ENCODE measurements at regions not wholly inside any gene's neighbourhood (a gene's known extent, or its start where the extent isn't known, plus 50 kb on each side); places are given as distances from the start of the nearest gene placed in this dataset.

- DNase-seq (ENCODE audit: low spot score, unreplicated experiment), result no peak
- no peaks in the 10 kb centered on the region for H3K27me3 Mint-ChIP-seq
- no peaks in the 10 kb centered on the region for H3K36me3 Mint-ChIP-seq (ENCODE audit: insufficient read depth)
- H3K9me3 Mint-ChIP-seq (ENCODE audit: low read depth), result peaks cover 39% of the 10 kb centered on the region
- no peak for TF ChIP-seq CTCF (IDR thresholded peaks at IDR 0.05; ENCODE audit: unreplicated experiment)
- H3K4me1 Mint-ChIP-seq (ENCODE audit: low read depth), result no peaks in the 10 kb centered on the region
- no peak overlapping the region for H3K27ac Mint-ChIP-seq
- H3K4me3 Mint-ChIP-seq (ENCODE audit: low read depth), result no peak overlapping the region
Observed at GRCh38 chr12:24582954-24583601, 365.8 kb downstream of the BCAT1 start.

DNA sequence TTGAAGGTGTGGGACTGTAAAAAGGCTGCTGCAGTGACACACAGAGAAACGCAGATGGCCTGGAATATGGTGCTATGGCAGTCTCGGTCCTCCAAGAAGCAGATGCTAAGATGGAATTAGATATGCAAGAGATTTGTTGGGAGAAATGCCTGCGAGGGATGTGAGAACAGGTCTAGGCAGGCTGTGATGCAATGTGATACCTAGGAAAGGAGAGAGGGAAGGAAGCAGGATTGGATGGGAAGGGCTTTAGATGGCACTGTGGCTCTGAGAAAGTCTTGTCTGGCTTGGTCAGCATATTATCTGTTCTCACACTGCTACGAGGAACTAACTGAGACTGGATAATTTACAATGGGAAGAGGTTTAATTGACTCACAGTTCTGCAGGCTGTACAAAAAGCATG, 374.4 kb downstream of the BCAT1 start:
- peaks cover 9% of the 10 kb centered on the region for H3K27me3 Mint-ChIP-seq
- H3K4me3 Mint-ChIP-seq (ENCODE audit: low read depth), result no peak overlapping the region
- H3K9me3 Mint-ChIP-seq (ENCODE audit: low read depth), result peaks cover 6% of the 10 kb centered on the region
- no peak for TF ChIP-seq CTCF (IDR thresholded peaks at IDR 0.05; ENCODE audit: unreplicated experiment)
- H3K4me1 Mint-ChIP-seq (ENCODE audit: low read depth), result no peaks in the 10 kb centered on the region
- H3K36me3 Mint-ChIP-seq (ENCODE audit: insufficient read depth), result no peaks in the 10 kb centered on the region
- no peak overlapping the region for H3K27ac Mint-ChIP-seq
- no peak for DNase-seq (ENCODE audit: low spot score, unreplicated experiment)

DNA sequence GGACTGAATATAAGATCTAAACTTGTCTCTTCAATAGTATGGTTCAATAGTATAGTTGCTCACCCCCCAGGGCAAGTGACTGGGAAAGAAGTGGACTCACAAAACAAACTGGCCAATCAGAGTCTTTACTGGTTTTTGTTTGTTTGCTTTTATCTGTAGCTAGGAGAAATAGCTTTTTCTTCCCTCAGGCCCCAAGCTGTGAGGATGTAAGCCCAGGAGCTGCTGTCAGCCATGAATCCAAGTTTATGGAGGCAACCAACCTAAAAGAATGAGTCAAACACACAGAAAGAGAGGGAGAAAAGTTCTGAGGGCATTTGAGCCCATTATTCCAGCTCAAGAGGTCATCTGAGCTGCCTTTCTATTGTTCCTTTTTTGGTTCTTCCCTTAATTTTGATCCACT, 375.3 kb downstream of the BCAT1 start:
- Mint-ChIP-seq H3K27ac (no peak overlapping the region), H3K4me3 (ENCODE audit: low read depth) (no peak overlapping the region), H3K9me3 (ENCODE audit: low read depth) (no peaks in the 10 kb centered on the region), H3K27me3 (peaks cover 9% of the 10 kb centered on the region), H3K36me3 (ENCODE audit: insufficient read depth) (no peaks in the 10 kb centered on the region), H3K4me1 (ENCODE audit: low read depth) (no peaks in the 10 kb centered on the region)
- no peak for DNase-seq (ENCODE audit: low spot score, unreplicated experiment)
- TF ChIP-seq CTCF (IDR thresholded peaks at IDR 0.05; ENCODE audit: unreplicated experiment), result no peak

DNA sequence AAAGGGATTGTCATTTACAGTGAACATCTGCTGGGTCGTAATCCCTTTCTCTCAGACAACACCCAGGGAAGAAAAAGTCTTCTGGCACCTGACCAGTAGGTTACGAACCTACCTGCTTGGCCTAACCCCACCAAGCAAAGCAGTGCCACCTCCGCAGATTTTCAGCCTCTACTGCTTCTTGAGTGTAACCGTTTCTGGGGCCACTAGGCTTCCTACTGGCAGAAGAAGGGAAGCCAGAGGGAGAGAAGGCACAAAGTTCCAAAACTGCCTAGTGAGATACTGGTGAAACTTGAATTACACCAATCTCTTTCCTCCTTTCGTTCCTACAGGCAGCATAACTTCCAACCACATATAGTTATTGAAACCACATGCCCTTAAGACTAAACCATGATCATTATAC, 383.6 kb downstream of the BCAT1 start:
- TF ChIP-seq CTCF (IDR thresholded peaks at IDR 0.05; ENCODE audit: unreplicated experiment), result no peak
- Mint-ChIP-seq H3K4me3 (ENCODE audit: low read depth) (no peak overlapping the region), H3K9me3 (ENCODE audit: low read depth) (no peaks in the 10 kb centered on the region), H3K36me3 (ENCODE audit: insufficient read depth) (no peaks in the 10 kb centered on the region), H3K27me3 (peaks cover 23% of the 10 kb centered on the region), H3K4me1 (ENCODE audit: low read depth) (peaks cover 19% of the 10 kb centered on the region), H3K27ac (no peak overlapping the region)
- no peak for DNase-seq (ENCODE audit: low spot score, unreplicated experiment)

DNA sequence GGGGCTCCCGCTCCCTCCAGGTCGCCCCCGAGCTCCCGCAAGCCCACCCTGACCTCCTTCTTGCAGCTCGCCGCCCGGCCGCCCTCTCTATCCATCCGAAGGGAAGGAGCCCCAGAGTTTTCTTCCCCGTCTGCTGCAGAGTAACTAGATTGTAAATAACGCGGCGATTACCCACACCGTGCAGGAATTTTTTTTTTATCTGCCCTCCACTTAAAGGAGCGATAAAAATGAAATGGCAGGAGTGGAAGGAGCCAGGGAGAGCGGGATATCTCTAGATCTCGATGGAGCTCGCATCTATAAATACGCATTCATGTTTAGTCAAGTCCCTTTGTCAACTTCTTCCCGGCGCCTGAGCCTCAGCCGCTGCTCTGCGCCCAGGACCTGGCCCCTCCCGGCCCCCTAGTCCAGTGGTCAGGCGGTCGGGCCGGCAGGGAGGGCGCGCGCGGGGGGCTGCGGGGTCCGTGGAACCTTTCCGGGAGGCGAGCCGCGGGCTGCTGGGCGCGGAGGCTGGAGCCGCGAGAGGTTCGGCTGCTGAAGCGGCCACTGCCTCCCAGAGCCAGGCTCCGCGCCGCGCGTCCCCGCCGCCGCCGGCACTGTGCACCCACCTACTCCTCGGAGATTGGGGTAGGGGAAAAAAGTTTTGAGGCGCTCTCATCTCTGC, 386.0 kb downstream of the BCAT1 start:
- TF ChIP-seq CTCF (IDR thresholded peaks at IDR 0.05; ENCODE audit: unreplicated experiment), result no peak
- H3K36me3 Mint-ChIP-seq (ENCODE audit: insufficient read depth), result no peaks in the 10 kb centered on the region
- DNase-seq (ENCODE audit: low spot score, unreplicated experiment), result peak; percentile 63
- peak overlapping the region; percentile 95 for H3K4me3 Mint-ChIP-seq (ENCODE audit: low read depth)
- H3K4me1 Mint-ChIP-seq (ENCODE audit: low read depth), result peaks cover 29% of the 10 kb centered on the region
- H3K27ac Mint-ChIP-seq, result peak overlapping the region; percentile 93
- H3K27me3 Mint-ChIP-seq, result peaks cover 21% of the 10 kb centered on the region
- no peaks in the 10 kb centered on the region for H3K9me3 Mint-ChIP-seq (ENCODE audit: low read depth)
